Bronchial epithelial cell (primary cell): ENCODE measurements at regions not wholly inside any gene's neighbourhood (a gene's known extent, or its start where the extent isn't known, plus 50 kb on each side); places are given as distances from the start of the nearest gene placed in this dataset.
"Not testable (repeated sequence)": the region's sequence is repeated elsewhere in the genome, so short reads cannot be mapped to it uniquely, and the experiment has no call there.

ENCODE experiments used
- DNase-seq: peaks from one replicate; pipeline ENCODE4 v3.0.0-alpha.2; 2010; ENCODE audit warnings: low read depth
- FAIRE-seq: peaks from 2 replicates; lab custom pipeline; 2011; peaks lifted over from hg19 to GRCh38; lab: Jason Lieb, UNC
- H3K27me3 ChIP-seq: 2 replicates; pipeline ENCODE4 v1.5.1; 2011; ENCODE audit warnings: low read length; ENCODE audit not compliant: control insufficient read depth, insufficient read depth
- H3K36me3 ChIP-seq: 2 replicates; pipeline ENCODE4 v1.5.1; 2011; ENCODE audit warnings: low read length; ENCODE audit not compliant: control insufficient read depth, insufficient read depth
- H3K4me3 ChIP-seq: 2 replicates; pipeline ENCODE4 v1.5.1; 2011; ENCODE audit warnings: mild to moderate bottlenecking, low read depth, low read length, control low read depth
- CTCF ChIP-seq: IDR thresholded peaks from 2 replicates; pipeline ENCODE4 v1.5.1; 2011; ENCODE audit warnings: mild to moderate bottlenecking, moderate library complexity, low read length, control low read depth, inconsistent platforms; ENCODE audit not compliant: insufficient read depth, severe bottlenecking

- TF ChIP-seq CTCF: no peak
- Histone ChIP-seq H3K36me3 (no peaks in the 10 kb centered on the region), H3K4me3 (no peak overlapping the region), H3K27me3 (no peaks in the 10 kb centered on the region)
- no peak for FAIRE-seq
- no peak for DNase-seq
Measured at GRCh38 chr7:49643736-49644135, 129.7 kb upstream of the VWC2 start.

- Histone ChIP-seq H3K36me3 (no peaks in the 10 kb centered on the region), H3K4me3 (no peak overlapping the region), H3K27me3 (no peaks in the 10 kb centered on the region)
- FAIRE-seq: peak; percentile 72
- DNase-seq: no peak
- TF ChIP-seq CTCF: no peak
Measured at GRCh38 chr7:49644396-49645166, 128.9 kb upstream of the VWC2 start.

GRCh38 chr7:49645296-49645695, 128.1 kb upstream of the VWC2 start:
- no peak for FAIRE-seq
- Histone ChIP-seq H3K27me3 (no peaks in the 10 kb centered on the region), H3K36me3 (no peaks in the 10 kb centered on the region), H3K4me3 (no peak overlapping the region)
- TF ChIP-seq CTCF: no peak
- no peak for DNase-seq

GRCh38 chr7:49660170-49660783, 113.2 kb upstream of the VWC2 start:
- H3K36me3 ChIP-seq: no peaks in the 10 kb centered on the region
- no peak overlapping the region for H3K4me3 ChIP-seq
- TF ChIP-seq CTCF: no peak
- no peak for FAIRE-seq
- no peak for DNase-seq
- H3K27me3 ChIP-seq: no peaks in the 10 kb centered on the region

GRCh38 chr7:49660976-49661375, 112.5 kb upstream of the VWC2 start:
- TF ChIP-seq CTCF: no peak
- Histone ChIP-seq H3K4me3 (no peak overlapping the region), H3K36me3 (no peaks in the 10 kb centered on the region), H3K27me3 (no peaks in the 10 kb centered on the region)
- DNase-seq (no peak), FAIRE-seq (no peak)

GRCh38 chr7:49665963-49666362, 107.5 kb upstream of the VWC2 start:
- not testable (repeated sequence) for H3K36me3 ChIP-seq, DNase-seq, FAIRE-seq

More at GRCh38 chr7:49665963-49666362, 107.5 kb upstream of the VWC2 start:
- not testable (repeated sequence) for H3K27me3 ChIP-seq, H3K4me3 ChIP-seq
